GM21447 (cell line): ENCODE measurements at regions not wholly inside any gene's neighbourhood (a gene's known extent, or its start where the extent isn't known, plus 50 kb on each side); places are given as distances from the start of the nearest gene placed in this dataset.

ENCODE experiments used
- ATAC-seq: cut with Tn5 transposase; IDR thresholded peaks from one replicate; pipeline ENCODE4 v1.9.1; 2021; ENCODE audit not compliant: unreplicated experiment

- ATAC-seq, result no peak
Observed at GRCh38 chr2:81942136-81942680, 1637.7 kb upstream of the LRRTM1 start.

- ATAC-seq, result no peak
Observed at GRCh38 chr2:81940266-81940955, 1635.9 kb upstream of the LRRTM1 start.

- ATAC-seq, result no peak
Observed at GRCh38 chr2:81937944-81938343, 1633.4 kb upstream of the LRRTM1 start.

- no peak for ATAC-seq
Observed at GRCh38 chr2:81903534-81903933, 1599.0 kb upstream of the LRRTM1 start.

- ATAC-seq, result no peak
Observed at GRCh38 chr2:81901017-81901416, 1596.5 kb upstream of the LRRTM1 start.

GRCh38 chr2:81895620-81896250 lies 1591.2 kb upstream of the LRRTM1 start:
- ATAC-seq, result no peak

- ATAC-seq, result no peak
Observed at GRCh38 chr2:81894451-81894990, 1590.0 kb upstream of the LRRTM1 start.

- ATAC-seq, result no peak
Observed at GRCh38 chr2:81876624-81877023, 1572.1 kb upstream of the LRRTM1 start.

- ATAC-seq, result no peak
Observed at GRCh38 chr2:81872006-81872405, 1567.5 kb upstream of the LRRTM1 start.

- no peak for ATAC-seq
Observed at GRCh38 chr2:81870119-81870518, 1565.6 kb upstream of the LRRTM1 start.

- ATAC-seq, result no peak
Observed at GRCh38 chr2:81858998-81859397, 1554.4 kb upstream of the LRRTM1 start.

- ATAC-seq, result no peak
Observed at GRCh38 chr2:81853341-81853740, 1548.8 kb upstream of the LRRTM1 start.

GRCh38 chr2:81852651-81853050 lies 1548.1 kb upstream of the LRRTM1 start:
- no peak for ATAC-seq

GRCh38 chr2:81839780-81840179 lies 1535.2 kb upstream of the LRRTM1 start:
- no peak for ATAC-seq

GRCh38 chr2:81835321-81836000 lies 1530.9 kb upstream of the LRRTM1 start:
- ATAC-seq, result no peak

- no peak for ATAC-seq
Observed at GRCh38 chr2:81786811-81787210, 1482.3 kb upstream of the LRRTM1 start.

- no peak for ATAC-seq
Observed at GRCh38 chr2:81767187-81767912, 1462.8 kb upstream of the LRRTM1 start.

- no peak for ATAC-seq
Observed at GRCh38 chr2:81747481-81748070, 1443.0 kb upstream of the LRRTM1 start.

- ATAC-seq, result no peak
Observed at GRCh38 chr2:81739966-81740365, 1435.4 kb upstream of the LRRTM1 start.

GRCh38 chr2:81734981-81735380 lies 1430.4 kb upstream of the LRRTM1 start:
- ATAC-seq, result no peak

- no peak for ATAC-seq
Observed at GRCh38 chr2:81714817-81715216, 1410.3 kb upstream of the LRRTM1 start.
